IMR-90 (cell line): ENCODE measurements at regions not wholly inside any gene's neighbourhood (a gene's known extent, or its start where the extent isn't known, plus 50 kb on each side); places are given as distances from the start of the nearest gene placed in this dataset.

Source experiments
- ATAC-seq: fragments of 200-7000 bp; cut with Tn5 transposase; 2 replicates; pipeline ENCODE4 v1.9.1; 2020; ENCODE audit warnings: low read depth, mild to moderate bottlenecking, moderate library complexity
- BruUV-seq: library from RNA; stranded (reverse); fragments of 400-500 nt; replicated peaks from 2 replicates; lab custom pipeline; 2021; lab: Mats Ljungman, UMichigan
- CTCF ChIA-PET: fragments of 300-600 bp; formaldehyde crosslinking; extraction: SDS; loops from one replicate; lab custom pipeline; 2021; ENCODE audit warnings: antibody characterized with exemption; lab: Yijun Ruan, JAX
- POLR2A ChIA-PET: fragments of 300-600 bp; sonication (Branson Sonifier 250); formaldehyde crosslinking; loops from one replicate; lab custom pipeline; 2022; ENCODE audit warnings: antibody characterized with exemption; ENCODE audit not compliant: unreplicated experiment; lab: Charles Lee
- DNase-seq: peaks from one replicate; pipeline ENCODE4 v3.0.0; 2013
- H2AFZ ChIP-seq: replicated peaks from 2 replicates; pipeline ENCODE3; 2013; ENCODE audit warnings: low read length, mild to moderate bottlenecking; ENCODE audit not compliant: poor library complexity
- H2AK5ac ChIP-seq: 2 replicates; pipeline ENCODE4 v1.6.1; 2013; ENCODE audit warnings: low read depth, low read length, inconsistent platforms
- H2AK9ac ChIP-seq: replicated peaks from 2 replicates; pipeline ENCODE3; 2013; ENCODE audit warnings: mild to moderate bottlenecking, low read depth, low read length, moderate library complexity; ENCODE audit not compliant: poor library complexity
- H2BK120ac ChIP-seq: 2 replicates; pipeline ENCODE4 v1.6.1; 2013; ENCODE audit warnings: low read depth, low read length, inconsistent platforms
- H2BK15ac ChIP-seq: 3 replicates; pipeline ENCODE4 v1.6.1; 2013; ENCODE audit warnings: low read depth, low read length, inconsistent platforms
- H2BK20ac ChIP-seq: 2 replicates; pipeline ENCODE4 v1.6.1; 2013; ENCODE audit warnings: low read depth, mild to moderate bottlenecking, inconsistent platforms, low read length, moderate library complexity
- H2BK5ac ChIP-seq: 2 replicates; pipeline ENCODE4 v1.6.1; 2013; ENCODE audit warnings: mild to moderate bottlenecking, low read depth, low read length, inconsistent platforms; ENCODE audit not compliant: poor library complexity, severe bottlenecking
- H3K14ac ChIP-seq: replicated peaks from 2 replicates; pipeline ENCODE4 v1.6.1; 2013; ENCODE audit warnings: low read depth, low read length, inconsistent platforms
- H3K18ac ChIP-seq: 2 replicates; pipeline ENCODE4 v1.6.1; 2013; ENCODE audit warnings: low read depth, low read length, control low read depth
- H3K23ac ChIP-seq: 2 replicates; pipeline ENCODE4 v1.6.1; 2013; ENCODE audit warnings: low read depth, low read length, inconsistent platforms
- H3K27ac ChIP-seq: 2 replicates; pipeline ENCODE4 v1.5.1; 2013; ENCODE audit warnings: mild to moderate bottlenecking, control low read depth, low read length; ENCODE audit not compliant: insufficient read depth
- H3K27me3 ChIP-seq: 2 replicates; pipeline ENCODE4 v1.6.1; 2013; ENCODE audit warnings: low read length; ENCODE audit not compliant: control insufficient read depth, insufficient read depth
- H3K36me3 ChIP-seq: 2 replicates; pipeline ENCODE4 v1.6.1; 2013; ENCODE audit warnings: low read length, mixed read lengths; ENCODE audit not compliant: control insufficient read depth, insufficient read depth
- H3K4ac ChIP-seq: 2 replicates; pipeline ENCODE4 v1.6.1; 2013; ENCODE audit warnings: low read depth, low read length, inconsistent platforms
- H3K4me1 ChIP-seq: 2 replicates; pipeline ENCODE4 v1.6.1; 2013; ENCODE audit warnings: low read length, mixed read lengths; ENCODE audit not compliant: control insufficient read depth, insufficient read depth
- H3K4me2 ChIP-seq: 2 replicates; pipeline ENCODE4 v1.6.1; 2013; ENCODE audit warnings: low read depth, mild to moderate bottlenecking, control low read depth, low read length, moderate library complexity
- H3K4me3 ChIP-seq: 2 replicates; pipeline ENCODE4 v1.5.1; 2013; ENCODE audit warnings: low read depth, mild to moderate bottlenecking, control low read depth, low read length, moderate library complexity; ENCODE audit not compliant: insufficient read depth
- H3K56ac ChIP-seq: 2 replicates; pipeline ENCODE4 v1.6.1; 2013; ENCODE audit warnings: low read length, inconsistent platforms; ENCODE audit not compliant: insufficient read depth; ENCODE audit errors: extremely low read depth
- H3K79me1 ChIP-seq, 2 experiments: 2 replicates each; pipeline ENCODE4 v1.6.1; 2013; ENCODE audit warnings: low read length in 2 of 2, inconsistent platforms in 1 of 2, low read depth in 1 of 2
- H3K9ac ChIP-seq: 2 replicates; pipeline ENCODE4 v1.6.1; 2013; ENCODE audit warnings: low read depth, low read length, control low read depth
- H3K9me1 ChIP-seq: 2 replicates; pipeline ENCODE4 v1.6.1; 2013; ENCODE audit warnings: low read length, inconsistent platforms; ENCODE audit not compliant: insufficient read depth
- H3K9me3 ChIP-seq: 2 replicates; pipeline ENCODE4 v1.6.1; 2013; ENCODE audit warnings: low read length; ENCODE audit not compliant: control insufficient read depth, insufficient read depth
- H4K20me1 ChIP-seq: 2 replicates; pipeline ENCODE4 v1.6.1; 2013; ENCODE audit warnings: low read length, inconsistent platforms; ENCODE audit not compliant: insufficient read depth
- H4K5ac ChIP-seq: 2 replicates; pipeline ENCODE4 v1.6.1; 2013; ENCODE audit warnings: mild to moderate bottlenecking, low read depth, low read length, control low read depth
- H4K8ac ChIP-seq, 2 experiments: 2 replicates each; pipeline ENCODE4 v1.6.1; 2013; ENCODE audit warnings: low read depth in 2 of 2, low read length in 2 of 2, control low read depth in 1 of 2, inconsistent platforms in 1 of 2
- H4K91ac ChIP-seq: 2 replicates; pipeline ENCODE4 v1.6.1; 2013; ENCODE audit warnings: low read depth, low read length, inconsistent platforms; ENCODE audit not compliant: insufficient read depth
- BHLHE40 ChIP-seq: fragments of 150-350 bp; IDR thresholded peaks from 2 replicates; pipeline ENCODE4 v1.6.1; 2016; ENCODE audit warnings: mild to moderate bottlenecking, low read depth, low read length
- CEBPB ChIP-seq: IDR thresholded peaks from 2 replicates; pipeline ENCODE4 v1.6.1; 2012; ENCODE audit warnings: low read depth, low read length, improper control_type of control experiment
- CHD1 ChIP-seq: IDR thresholded peaks from 2 replicates; pipeline ENCODE4 v1.6.1; 2012; ENCODE audit warnings: low read depth, low read length, improper control_type of control experiment
- MAZ ChIP-seq: IDR thresholded peaks from 2 replicates; pipeline ENCODE4 v1.6.1; 2012; ENCODE audit warnings: low read depth, mild to moderate bottlenecking, low read length, improper control_type of control experiment, moderate library complexity, borderline replicate concordance
- MXI1 ChIP-seq: IDR thresholded peaks from 2 replicates; pipeline ENCODE4 v1.6.1; 2012; ENCODE audit warnings: low read depth, mild to moderate bottlenecking, low read length, moderate library complexity, borderline replicate concordance
- NFE2L2 ChIP-seq: fragments of 150-350 bp; IDR thresholded peaks from 2 replicates; pipeline ENCODE4 v1.6.1; 2016; ENCODE audit warnings: low read depth, mild to moderate bottlenecking, low read length
- RAD21 ChIP-seq: IDR thresholded peaks from 2 replicates; pipeline ENCODE4 v1.6.1; 2012; ENCODE audit warnings: low read length, improper control_type of control experiment
- RCOR1 ChIP-seq: IDR thresholded peaks from 2 replicates; pipeline ENCODE4 v1.6.1; 2012; ENCODE audit warnings: mild to moderate bottlenecking, low read length, improper control_type of control experiment; ENCODE audit not compliant: insufficient replicate concordance
- RFX5 ChIP-seq: IDR thresholded peaks from 2 replicates; pipeline ENCODE4 v1.8.0; 2012; ENCODE audit warnings: low read depth, mild to moderate bottlenecking, low read length, moderate library complexity
- SMC3 ChIP-seq: fragments of 150-350 bp; IDR thresholded peaks from 2 replicates; pipeline ENCODE4 v1.6.1; 2016; ENCODE audit warnings: low read depth, mild to moderate bottlenecking, antibody characterized with exemption, low read length, moderate library complexity
- WGBS, 2 experiments: methylation state at CpG; one replicate each; pipeline versions ENCODE4 v1.1.5 to v1.1.7; 2013; ENCODE audit warnings: missing lambda C conversion rate in 2 of 2; ENCODE audit not compliant: insufficient read length in 1 of 2; ENCODE audit errors: extremely low coverage in 2 of 2; 5-methylcytosine and 5-hydroxymethylcytosine counted together
- dilution Hi-C: fragments of 300-500 bp; cut with HindIII; formaldehyde crosslinking; loops from one replicate; pipeline ENCODE4 v1.14.3; 2018; ENCODE audit warnings: low sequenced_read_pairs; ENCODE audit not compliant: unreplicated experiment
- in situ Hi-C: fragments of 300-500 bp; cut with MboI; formaldehyde crosslinking; loops from 3 replicates; pipeline ENCODE4 v1.14.3; 2019; ENCODE audit warnings: low sequenced_read_pairs, inconsistent platforms, mixed read lengths
- intact Hi-C: fragments of 100-400 bp; cut with micrococcal nuclease; formaldehyde crosslinking; loops from 2 replicates; pipeline ENCODE4 v1.10.0; 2022
- TF ChIP-seq, protein P1 (sequence below): fragments of 150-350 bp; IDR thresholded peaks from 2 replicates; pipeline ENCODE4 v1.6.1; 2016; ENCODE audit warnings: low read depth, mild to moderate bottlenecking, low read length, moderate library complexity, borderline replicate concordance
- TF ChIP-seq, protein P2 (sequence below): conservative IDR thresholded peaks from 2 replicates; pipeline ENCODE4 v1.5.1; 2012; ENCODE audit warnings: mild to moderate bottlenecking, low read depth, low read length, improper control_type of control experiment
- TF ChIP-seq, protein P3 (sequence below): fragments of 150-350 bp; IDR thresholded peaks from 2 replicates; pipeline ENCODE4 v1.6.1; 2017; ENCODE audit warnings: mild to moderate bottlenecking, antibody characterized with exemption, low read length, low read depth

DNA sequence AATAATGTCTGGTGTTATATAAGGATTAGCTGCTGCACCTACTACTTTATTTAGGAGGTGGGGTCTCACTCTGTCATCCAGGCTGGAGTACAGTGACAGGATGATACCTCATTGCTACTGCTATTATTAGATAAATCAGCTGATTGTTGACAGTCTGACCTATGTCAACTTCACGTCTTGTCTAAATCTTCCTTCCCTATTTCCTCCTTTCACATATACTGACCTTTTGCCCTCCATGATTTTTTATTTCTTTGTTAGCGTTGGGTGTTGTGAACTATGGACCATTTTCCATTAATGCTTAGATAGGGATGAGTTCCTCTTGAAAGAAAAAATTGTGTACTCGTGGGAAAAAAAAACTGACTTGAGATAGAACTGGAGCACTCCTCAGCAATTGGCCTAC is 109.9 kb upstream of the BEND6 start:
- no TSS peak for BruUV-seq
- H2AK9ac ChIP-seq, result no peak overlapping the region
- H3K56ac ChIP-seq, result no peak overlapping the region
- no peaks in the 10 kb centered on the region for H3K36me3 ChIP-seq
- H3K9me1 ChIP-seq, result peaks cover 5% of the 10 kb centered on the region; the same call in 1 of the 2 replicates
- no peak overlapping the region for H2BK120ac ChIP-seq
- in situ Hi-C loops, result loop anchor here (10.0 kb wide), 2 partner anchors 150 to 200 kb away; partner anchors contain the start of gene DST
- no peaks in the 10 kb centered on the region for H3K27me3 ChIP-seq
- no CpG with 5 or more reads among the region's 3 CpGs for WGBS, 2 experiments
- H2BK15ac ChIP-seq, result no peak overlapping the region
- ChIA-PET POLR2A (no interaction called here), CTCF (no interaction called here)
- H4K91ac ChIP-seq, result no peak overlapping the region
- H3K18ac ChIP-seq, result no peak overlapping the region
- H2BK5ac ChIP-seq, result no peak overlapping the region
- no peak overlapping the region for H2BK20ac ChIP-seq
- intact Hi-C loops, result no loop called here
- no peaks in the 10 kb centered on the region for H3K9me3 ChIP-seq
- no peak overlapping the region for H3K4me3 ChIP-seq
- no peak overlapping the region for H4K8ac ChIP-seq
- no peak overlapping the region for H2AFZ ChIP-seq
- H3K9ac ChIP-seq, result no peak overlapping the region
- ATAC-seq (no peak), DNase-seq (no peak)
- H2AK5ac ChIP-seq, result no peak overlapping the region
- H3K27ac ChIP-seq, result no peak overlapping the region
- H3K14ac ChIP-seq, result no peak overlapping the region
- dilution Hi-C loops, result no loop called here
- H4K5ac ChIP-seq, result no peak overlapping the region
- H3K4ac ChIP-seq, result no peak overlapping the region
- peaks cover 0 to 46% of the 10 kb centered on the region in 2 experiments; a peak in 3 of 4 replicates for H3K79me1 ChIP-seq
- peaks cover 23% of the 10 kb centered on the region for H4K20me1 ChIP-seq
- peaks cover 4% of the 10 kb centered on the region; the same call in 1 of the 2 replicates for H3K4me1 ChIP-seq
- no peak overlapping the region for H3K4me2 ChIP-seq
- TF ChIP-seq RAD21 (no peak), RFX5 (no peak), CEBPB (no peak), CHD1 (no peak), RCOR1 (no peak), SMC3 (no peak), MAZ (no peak), BHLHE40 (no peak), NFE2L2 (no peak), MXI1 (no peak)
- TF ChIP-seq, protein P1, sequence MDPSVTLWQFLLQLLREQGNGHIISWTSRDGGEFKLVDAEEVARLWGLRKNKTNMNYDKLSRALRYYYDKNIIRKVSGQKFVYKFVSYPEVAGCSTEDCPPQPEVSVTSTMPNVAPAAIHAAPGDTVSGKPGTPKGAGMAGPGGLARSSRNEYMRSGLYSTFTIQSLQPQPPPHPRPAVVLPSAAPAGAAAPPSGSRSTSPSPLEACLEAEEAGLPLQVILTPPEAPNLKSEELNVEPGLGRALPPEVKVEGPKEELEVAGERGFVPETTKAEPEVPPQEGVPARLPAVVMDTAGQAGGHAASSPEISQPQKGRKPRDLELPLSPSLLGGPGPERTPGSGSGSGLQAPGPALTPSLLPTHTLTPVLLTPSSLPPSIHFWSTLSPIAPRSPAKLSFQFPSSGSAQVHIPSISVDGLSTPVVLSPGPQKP, result no peak
- TF ChIP-seq, protein P2, sequence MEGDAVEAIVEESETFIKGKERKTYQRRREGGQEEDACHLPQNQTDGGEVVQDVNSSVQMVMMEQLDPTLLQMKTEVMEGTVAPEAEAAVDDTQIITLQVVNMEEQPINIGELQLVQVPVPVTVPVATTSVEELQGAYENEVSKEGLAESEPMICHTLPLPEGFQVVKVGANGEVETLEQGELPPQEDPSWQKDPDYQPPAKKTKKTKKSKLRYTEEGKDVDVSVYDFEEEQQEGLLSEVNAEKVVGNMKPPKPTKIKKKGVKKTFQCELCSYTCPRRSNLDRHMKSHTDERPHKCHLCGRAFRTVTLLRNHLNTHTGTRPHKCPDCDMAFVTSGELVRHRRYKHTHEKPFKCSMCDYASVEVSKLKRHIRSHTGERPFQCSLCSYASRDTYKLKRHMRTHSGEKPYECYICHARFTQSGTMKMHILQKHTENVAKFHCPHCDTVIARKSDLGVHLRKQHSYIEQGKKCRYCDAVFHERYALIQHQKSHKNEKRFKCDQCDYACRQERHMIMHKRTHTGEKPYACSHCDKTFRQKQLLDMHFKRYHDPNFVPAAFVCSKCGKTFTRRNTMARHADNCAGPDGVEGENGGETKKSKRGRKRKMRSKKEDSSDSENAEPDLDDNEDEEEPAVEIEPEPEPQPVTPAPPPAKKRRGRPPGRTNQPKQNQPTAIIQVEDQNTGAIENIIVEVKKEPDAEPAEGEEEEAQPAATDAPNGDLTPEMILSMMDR, result no peak
- TF ChIP-seq, protein P3, sequence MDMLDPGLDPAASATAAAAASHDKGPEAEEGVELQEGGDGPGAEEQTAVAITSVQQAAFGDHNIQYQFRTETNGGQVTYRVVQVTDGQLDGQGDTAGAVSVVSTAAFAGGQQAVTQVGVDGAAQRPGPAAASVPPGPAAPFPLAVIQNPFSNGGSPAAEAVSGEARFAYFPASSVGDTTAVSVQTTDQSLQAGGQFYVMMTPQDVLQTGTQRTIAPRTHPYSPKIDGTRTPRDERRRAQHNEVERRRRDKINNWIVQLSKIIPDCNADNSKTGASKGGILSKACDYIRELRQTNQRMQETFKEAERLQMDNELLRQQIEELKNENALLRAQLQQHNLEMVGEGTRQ, result no peak
- H3K23ac ChIP-seq, result peak overlapping the region; percentile 14
